PC-3 (cell line): ENCODE measurements at regions not wholly inside any gene's neighbourhood (a gene's known extent, or its start where the extent isn't known, plus 50 kb on each side); places are given as distances from the start of the nearest gene placed in this dataset.

Experiments
- ATAC-seq: fragments of 200-7000 bp; cut with Tn5 transposase; 2 replicates; pipeline ENCODE4 v1.9.1; 2020; ENCODE audit warnings: mild to moderate bottlenecking, moderate library complexity
- BruUV-seq: library from RNA; stranded (reverse); fragments of 400-500 nt; replicated peaks from 2 replicates; lab custom pipeline; 2021; lab: Mats Ljungman, UMichigan
- CTCF ChIA-PET: fragments of 300-600 bp; sonication (Branson Sonifier 250); formaldehyde crosslinking; loops from one replicate; lab custom pipeline; 2022; ENCODE audit warnings: antibody characterized with exemption; lab: Charles Lee
- POLR2A ChIA-PET: fragments of 300-600 bp; sonication (Branson Sonifier 250); formaldehyde crosslinking; loops from one replicate; lab custom pipeline; 2022; ENCODE audit warnings: antibody characterized with exemption; ENCODE audit not compliant: unreplicated experiment; lab: Charles Lee
- DNase-seq: peaks from one replicate; pipeline ENCODE4 v3.0.0-alpha.2; 2015
- H2AFZ ChIP-seq: fragments of 300-600 bp; sonication (generic); 2 replicates; pipeline ENCODE4 v1.6.0; 2016; ENCODE audit warnings: antibody characterized with exemption, low read length
- H3F3A ChIP-seq: fragments of 300-600 bp; sonication (generic); one replicate; pipeline ENCODE4 v1.6.0; 2017; ENCODE audit warnings: antibody characterized with exemption, low read length, control low read depth, mild to moderate bottlenecking; ENCODE audit not compliant: unreplicated experiment
- H3K27ac ChIP-seq: fragments of 300-600 bp; sonication (generic); 2 replicates; pipeline ENCODE4 v1.5.1; 2016; ENCODE audit warnings: mild to moderate bottlenecking, low read length
- H3K27me3 ChIP-seq: fragments of 300-600 bp; sonication (generic); 2 replicates; pipeline ENCODE4 v1.6.1; 2016; ENCODE audit warnings: low read length, mixed read lengths
- H3K36me3 ChIP-seq: fragments of 300-600 bp; sonication (generic); 2 replicates; pipeline ENCODE4 v1.6.1; 2016; ENCODE audit warnings: low read depth, mixed run types, low read length, mixed read lengths
- H3K4me1 ChIP-seq: fragments of 300-600 bp; sonication (generic); 2 replicates; pipeline ENCODE4 v1.5.1; 2016; ENCODE audit warnings: low read length; ENCODE audit not compliant: insufficient read depth
- H3K4me2 ChIP-seq: fragments of 300-600 bp; sonication (generic); 2 replicates; pipeline ENCODE4 v1.6.0; 2016; ENCODE audit warnings: low read length
- H3K4me3 ChIP-seq: fragments of 300-600 bp; sonication (generic); 2 replicates; pipeline ENCODE4 v1.5.1; 2016; ENCODE audit warnings: mild to moderate bottlenecking, low read length, mixed read lengths
- H3K79me2 ChIP-seq: fragments of 300-600 bp; sonication (generic); 2 replicates; pipeline ENCODE4 v1.6.1; 2017; ENCODE audit warnings: low read length, mixed read lengths
- H3K9ac ChIP-seq: fragments of 300-600 bp; sonication (generic); 2 replicates; pipeline ENCODE4 v1.6.0; 2016; ENCODE audit warnings: mild to moderate bottlenecking, low read length
- H3K9me2 ChIP-seq: fragments of 300-600 bp; sonication (generic); replicated peaks from 2 replicates; pipeline ENCODE4 v1.6.1; 2016; ENCODE audit warnings: mixed run types, low read length, mixed read lengths
- H3K9me3 ChIP-seq: fragments of 300-600 bp; sonication (generic); 2 replicates; pipeline ENCODE4 v1.6.1; 2016; ENCODE audit warnings: low read length, mixed read lengths
- H4K20me1 ChIP-seq: fragments of 300-600 bp; sonication (generic); 2 replicates; pipeline ENCODE4 v1.6.1; 2016; ENCODE audit warnings: low read length, mixed read lengths
- EZH2 ChIP-seq: fragments of 300-600 bp; sonication (generic); IDR thresholded peaks from one replicate; pipeline ENCODE4 v1.6.1; 2017; ENCODE audit warnings: antibody characterized with exemption, mild to moderate bottlenecking, low read length; ENCODE audit not compliant: unreplicated experiment
- EZH2phosphoT487 ChIP-seq: fragments of 300-600 bp; sonication (generic); IDR thresholded peaks from 2 replicates; pipeline ENCODE4 v1.6.1; 2018; ENCODE audit warnings: mild to moderate bottlenecking, antibody characterized with exemption, low read length, borderline replicate concordance
- intact Hi-C: fragments of 100-400 bp; cut with micrococcal nuclease; formaldehyde crosslinking; loops from 2 replicates; pipeline ENCODE4 v1.9.0; 2023
- TF ChIP-seq, protein P1 (sequence below): fragments of 300-600 bp; sonication (generic); conservative IDR thresholded peaks from 2 replicates; pipeline ENCODE4 v1.5.1; 2017; ENCODE audit warnings: antibody characterized with exemption, low read depth, mild to moderate bottlenecking, low read length

GRCh38 chr16:87025676-87026075 lies 291.5 kb downstream of the C16orf95 start:
- no peaks in the 10 kb centered on the region for H3K9me2 ChIP-seq
- no peaks in the 10 kb centered on the region for H3K9me3 ChIP-seq
- H3K4me1 ChIP-seq: no peaks in the 10 kb centered on the region
- H3K9ac ChIP-seq: no peak overlapping the region
- H4K20me1 ChIP-seq: no peaks in the 10 kb centered on the region
- ChIA-PET CTCF (no interaction called here), POLR2A (no interaction called here)
- H3K27me3 ChIP-seq: peaks cover 43% of the 10 kb centered on the region
- no peak overlapping the region for H2AFZ ChIP-seq
- H3K4me2 ChIP-seq: no peak overlapping the region
- no peak overlapping the region for H3K27ac ChIP-seq
- no TSS peak for BruUV-seq
- H3K4me3 ChIP-seq: no peak overlapping the region
- no peaks in the 10 kb centered on the region for H3F3A ChIP-seq
- TF ChIP-seq, protein P1, sequence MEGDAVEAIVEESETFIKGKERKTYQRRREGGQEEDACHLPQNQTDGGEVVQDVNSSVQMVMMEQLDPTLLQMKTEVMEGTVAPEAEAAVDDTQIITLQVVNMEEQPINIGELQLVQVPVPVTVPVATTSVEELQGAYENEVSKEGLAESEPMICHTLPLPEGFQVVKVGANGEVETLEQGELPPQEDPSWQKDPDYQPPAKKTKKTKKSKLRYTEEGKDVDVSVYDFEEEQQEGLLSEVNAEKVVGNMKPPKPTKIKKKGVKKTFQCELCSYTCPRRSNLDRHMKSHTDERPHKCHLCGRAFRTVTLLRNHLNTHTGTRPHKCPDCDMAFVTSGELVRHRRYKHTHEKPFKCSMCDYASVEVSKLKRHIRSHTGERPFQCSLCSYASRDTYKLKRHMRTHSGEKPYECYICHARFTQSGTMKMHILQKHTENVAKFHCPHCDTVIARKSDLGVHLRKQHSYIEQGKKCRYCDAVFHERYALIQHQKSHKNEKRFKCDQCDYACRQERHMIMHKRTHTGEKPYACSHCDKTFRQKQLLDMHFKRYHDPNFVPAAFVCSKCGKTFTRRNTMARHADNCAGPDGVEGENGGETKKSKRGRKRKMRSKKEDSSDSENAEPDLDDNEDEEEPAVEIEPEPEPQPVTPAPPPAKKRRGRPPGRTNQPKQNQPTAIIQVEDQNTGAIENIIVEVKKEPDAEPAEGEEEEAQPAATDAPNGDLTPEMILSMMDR: no peak
- TF ChIP-seq EZH2phosphoT487 (no peak), EZH2 (no peak)
- no peaks in the 10 kb centered on the region for H3K36me3 ChIP-seq
- ATAC-seq: no peak
- intact Hi-C loops: no loop called here
- no peaks in the 10 kb centered on the region for H3K79me2 ChIP-seq
- DNase-seq: no peak

DNA sequence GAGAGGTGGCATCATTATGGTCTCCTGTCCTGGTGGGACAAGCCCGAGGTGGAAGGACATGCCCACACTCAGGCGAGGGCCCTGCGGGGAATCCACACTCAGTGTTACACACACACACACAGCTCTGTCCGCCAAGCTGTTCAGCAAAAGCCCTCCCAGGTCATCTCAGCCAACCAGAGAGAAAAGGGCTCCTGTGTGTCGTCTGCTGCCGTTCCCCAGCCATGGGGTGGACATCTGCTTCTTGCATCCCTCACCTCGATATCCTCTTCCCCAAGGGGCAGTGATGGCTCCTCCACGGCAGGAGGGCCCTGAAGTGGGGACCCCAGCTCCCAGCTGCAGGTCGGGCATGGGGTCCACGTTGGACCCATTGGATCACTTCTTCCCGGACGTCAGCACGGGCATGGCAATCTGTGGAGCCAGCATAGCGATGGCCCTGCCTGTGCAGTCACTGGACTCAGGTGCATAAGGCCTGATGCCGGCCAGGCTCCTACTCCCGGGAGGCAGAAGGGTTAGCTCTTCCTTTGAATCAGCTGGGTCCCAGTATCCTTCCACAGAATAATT lies 290.1 kb downstream of the C16orf95 start:
- Histone ChIP-seq H3K79me2 (no peaks in the 10 kb centered on the region), H3K4me3 (no peak overlapping the region), H3K9ac (no peak overlapping the region), H4K20me1 (no peaks in the 10 kb centered on the region), H3K9me2 (no peaks in the 10 kb centered on the region), H3F3A (no peaks in the 10 kb centered on the region), H3K27ac (no peak overlapping the region), H3K4me1 (no peaks in the 10 kb centered on the region), H3K4me2 (no peak overlapping the region), H3K9me3 (no peaks in the 10 kb centered on the region), H3K27me3 (peaks cover 37% of the 10 kb centered on the region), H3K36me3 (no peaks in the 10 kb centered on the region), H2AFZ (no peak overlapping the region)
- ChIA-PET CTCF (no interaction called here), POLR2A (no interaction called here)
- intact Hi-C loops: no loop called here
- BruUV-seq: no TSS peak
- ATAC-seq (no peak), DNase-seq (no peak)
- TF ChIP-seq EZH2phosphoT487: no peak
- TF ChIP-seq EZH2: no peak
- TF ChIP-seq, protein P1: no peak

DNA sequence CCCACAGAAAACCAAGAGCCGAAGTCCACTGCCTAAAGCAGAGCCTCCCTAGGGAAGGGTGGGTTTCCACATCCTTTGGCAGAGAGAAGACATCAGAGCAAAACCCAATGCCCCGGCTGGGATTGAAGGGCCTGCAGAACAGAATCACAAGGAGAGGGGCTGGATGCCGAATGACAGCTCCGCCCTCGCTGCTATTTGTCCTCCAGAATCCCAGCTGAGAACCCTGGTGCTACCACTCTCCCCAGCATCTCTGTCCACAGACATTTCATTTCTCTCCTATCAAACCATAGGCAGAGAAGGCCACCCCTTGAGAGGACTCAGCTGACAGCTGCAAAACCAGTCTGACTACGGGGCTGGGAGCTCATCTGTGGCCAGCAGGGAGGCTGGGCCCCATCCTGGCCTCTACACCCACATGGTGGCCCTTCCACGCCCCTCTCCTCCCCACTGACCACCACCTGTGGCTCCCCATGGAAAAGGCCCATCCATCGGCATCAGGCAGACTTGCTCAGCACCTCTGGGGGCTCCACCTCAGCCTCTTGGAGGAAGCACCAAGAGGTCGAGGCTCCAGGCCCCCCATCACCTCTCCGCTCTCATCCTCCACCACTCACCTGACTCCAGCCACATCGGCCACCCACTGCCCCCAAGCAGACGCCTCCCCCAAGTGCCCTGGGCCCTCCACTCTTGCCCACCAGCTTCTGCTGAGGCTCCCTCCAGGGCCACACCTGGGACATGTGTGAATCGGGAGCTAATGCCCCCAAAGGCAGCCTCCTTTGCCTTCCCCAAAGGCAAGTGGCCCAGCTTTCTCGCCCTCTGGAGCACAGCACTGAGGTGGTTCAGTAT lies 288.5 kb downstream of the C16orf95 start:
- H3K36me3 ChIP-seq: no peaks in the 10 kb centered on the region
- ChIA-PET POLR2A (no interaction called here), CTCF (interaction anchor here (0.5 kb wide), 1 partner anchor 34 kb away, joined by 4 read pairs; no protein-coding TSS in a partner anchor)
- H2AFZ ChIP-seq: no peak overlapping the region
- no peak overlapping the region for H3K27ac ChIP-seq
- DNase-seq (no peak), ATAC-seq (no peak)
- H3K4me2 ChIP-seq: no peak overlapping the region
- H3K79me2 ChIP-seq: no peaks in the 10 kb centered on the region
- no peak for TF ChIP-seq EZH2phosphoT487
- TF ChIP-seq, protein P1: no peak
- no peak for TF ChIP-seq EZH2
- H3K9me3 ChIP-seq: no peaks in the 10 kb centered on the region
- intact Hi-C loops: no loop called here
- H3K27me3 ChIP-seq: peaks cover 37% of the 10 kb centered on the region
- no peaks in the 10 kb centered on the region for H3F3A ChIP-seq
- no peak overlapping the region for H3K9ac ChIP-seq
- H3K4me1 ChIP-seq: no peaks in the 10 kb centered on the region
- no TSS peak for BruUV-seq
- no peaks in the 10 kb centered on the region for H4K20me1 ChIP-seq
- no peaks in the 10 kb centered on the region for H3K9me2 ChIP-seq
- no peak overlapping the region for H3K4me3 ChIP-seq
